Nephron progenitor cell (in vitro differentiated cells): ENCODE measurements at regions not wholly inside any gene's neighbourhood (a gene's known extent, or its start where the extent isn't known, plus 50 kb on each side); places are given as distances from the start of the nearest gene placed in this dataset.

Source experiments
- DNase-seq: peaks from one replicate; pipeline ENCODE4 v3.0.0; 2021
- H3K27ac Mint-ChIP-seq: 2 replicates; pipeline ENCODE4 v1.8.0; 2021; ENCODE audit warnings: mild to moderate bottlenecking, moderate library complexity, mixed read lengths
- H3K27me3 Mint-ChIP-seq: 2 replicates; pipeline ENCODE4 v1.8.0; 2021; ENCODE audit warnings: mild to moderate bottlenecking, low read depth, mixed read lengths; ENCODE audit not compliant: poor library complexity
- H3K36me3 Mint-ChIP-seq: 2 replicates; pipeline ENCODE4 v1.8.0; 2021; ENCODE audit warnings: low read depth, mixed read lengths
- H3K4me1 Mint-ChIP-seq: 2 replicates; pipeline ENCODE4 v1.8.0; 2021; ENCODE audit warnings: mixed read lengths
- H3K4me3 Mint-ChIP-seq: 2 replicates; pipeline ENCODE4 v1.8.0; 2021; ENCODE audit warnings: mild to moderate bottlenecking, moderate library complexity, mixed read lengths
- H3K9me3 Mint-ChIP-seq: 2 replicates; pipeline ENCODE4 v1.8.0; 2021; ENCODE audit warnings: mild to moderate bottlenecking, moderate library complexity, mixed read lengths
- TF ChIP-seq, protein P1 (sequence below): fragments of 200-600 bp; sonication (generic); IDR thresholded peaks from 2 replicates; pipeline ENCODE4 v1.5.0; 2021; ENCODE audit warnings: antibody characterized with exemption

DNA sequence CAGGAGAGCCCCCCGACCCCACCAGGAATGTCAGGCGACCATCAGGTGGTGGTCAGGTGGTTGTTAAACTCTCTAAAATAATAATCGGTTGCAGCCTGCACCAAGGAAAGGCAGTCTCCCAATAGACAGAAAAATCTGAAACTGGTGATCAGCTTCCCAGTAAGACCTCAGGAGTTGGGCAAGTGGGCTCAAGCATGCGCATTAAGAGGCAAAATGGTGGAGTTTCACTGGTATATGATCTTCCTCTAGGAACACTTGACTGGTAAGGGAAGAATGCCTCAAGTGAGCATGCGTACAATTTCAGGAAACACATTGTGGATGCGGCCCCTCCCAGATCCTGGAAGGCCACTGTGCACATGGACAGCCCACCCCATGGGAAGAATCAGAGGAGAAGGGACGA, 619.9 kb downstream of the TYW1 start:
- no peak for DNase-seq
- no peak overlapping the region for H3K4me3 Mint-ChIP-seq
- peaks cover 16% of the 10 kb centered on the region for H3K9me3 Mint-ChIP-seq
- no peaks in the 10 kb centered on the region for H3K36me3 Mint-ChIP-seq
- no peak overlapping the region for H3K27ac Mint-ChIP-seq
- peaks cover 14% of the 10 kb centered on the region for H3K27me3 Mint-ChIP-seq
- peaks cover 31% of the 10 kb centered on the region for H3K4me1 Mint-ChIP-seq
- TF ChIP-seq, protein P1, sequence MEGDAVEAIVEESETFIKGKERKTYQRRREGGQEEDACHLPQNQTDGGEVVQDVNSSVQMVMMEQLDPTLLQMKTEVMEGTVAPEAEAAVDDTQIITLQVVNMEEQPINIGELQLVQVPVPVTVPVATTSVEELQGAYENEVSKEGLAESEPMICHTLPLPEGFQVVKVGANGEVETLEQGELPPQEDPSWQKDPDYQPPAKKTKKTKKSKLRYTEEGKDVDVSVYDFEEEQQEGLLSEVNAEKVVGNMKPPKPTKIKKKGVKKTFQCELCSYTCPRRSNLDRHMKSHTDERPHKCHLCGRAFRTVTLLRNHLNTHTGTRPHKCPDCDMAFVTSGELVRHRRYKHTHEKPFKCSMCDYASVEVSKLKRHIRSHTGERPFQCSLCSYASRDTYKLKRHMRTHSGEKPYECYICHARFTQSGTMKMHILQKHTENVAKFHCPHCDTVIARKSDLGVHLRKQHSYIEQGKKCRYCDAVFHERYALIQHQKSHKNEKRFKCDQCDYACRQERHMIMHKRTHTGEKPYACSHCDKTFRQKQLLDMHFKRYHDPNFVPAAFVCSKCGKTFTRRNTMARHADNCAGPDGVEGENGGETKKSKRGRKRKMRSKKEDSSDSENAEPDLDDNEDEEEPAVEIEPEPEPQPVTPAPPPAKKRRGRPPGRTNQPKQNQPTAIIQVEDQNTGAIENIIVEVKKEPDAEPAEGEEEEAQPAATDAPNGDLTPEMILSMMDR, result no peak

DNA sequence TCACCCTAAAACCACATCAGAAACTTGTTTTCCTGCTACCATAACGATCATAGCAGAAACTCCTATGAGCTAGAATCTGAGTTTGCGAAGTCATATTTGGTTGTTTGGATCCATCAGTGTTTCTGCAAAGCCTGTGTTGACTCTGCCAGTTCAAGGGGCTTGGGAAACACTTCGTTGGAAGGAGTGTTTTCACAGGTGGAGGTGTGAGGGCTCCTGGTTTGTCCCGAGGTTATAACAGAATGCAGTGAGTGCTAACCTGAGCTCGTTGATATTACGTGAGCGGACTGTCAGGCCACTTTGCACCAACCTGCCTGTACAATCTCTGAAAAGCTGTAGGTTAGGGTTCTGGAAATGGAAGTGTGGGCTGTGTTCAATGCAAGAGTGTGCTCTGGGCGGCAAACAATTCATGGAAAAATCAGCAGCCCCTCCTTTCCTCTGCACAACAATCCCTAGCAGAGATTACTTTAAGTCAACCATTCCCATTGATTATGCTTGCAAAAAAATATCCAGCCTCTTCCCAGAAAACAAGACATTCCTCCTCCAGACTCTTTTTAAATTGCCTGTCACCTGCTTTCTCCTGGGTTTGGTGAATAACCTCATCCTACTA, 622.0 kb downstream of the TYW1 start:
- H3K4me3 Mint-ChIP-seq, result peak overlapping the region; percentile 24
- H3K27me3 Mint-ChIP-seq, result peaks cover 27% of the 10 kb centered on the region
- H3K9me3 Mint-ChIP-seq, result no peaks in the 10 kb centered on the region
- no peak for DNase-seq
- H3K4me1 Mint-ChIP-seq, result peaks cover 31% of the 10 kb centered on the region
- TF ChIP-seq, protein P1, result no peak
- H3K36me3 Mint-ChIP-seq, result no peaks in the 10 kb centered on the region
- no peak overlapping the region for H3K27ac Mint-ChIP-seq

DNA sequence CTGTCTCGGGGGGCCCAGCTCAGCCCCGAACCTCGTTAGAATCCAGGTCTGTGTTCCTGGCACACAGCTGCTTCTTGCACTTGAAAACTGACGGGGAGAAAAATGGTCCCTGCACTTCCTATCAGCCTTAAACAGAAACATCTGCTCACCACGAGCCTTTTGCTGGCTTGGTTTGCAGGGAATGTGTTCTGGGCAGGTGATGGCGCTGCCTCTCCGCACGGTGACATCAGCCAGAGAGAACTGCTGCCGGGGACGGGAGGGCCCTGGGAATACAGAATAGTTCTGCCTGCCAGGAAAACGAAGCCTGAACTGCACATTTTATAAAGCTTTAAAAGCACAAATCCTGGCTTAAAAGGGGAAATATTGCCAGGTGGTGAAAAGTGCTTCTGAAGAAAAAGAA, 622.5 kb downstream of the TYW1 start:
- H3K27ac Mint-ChIP-seq, result no peak overlapping the region

DNA sequence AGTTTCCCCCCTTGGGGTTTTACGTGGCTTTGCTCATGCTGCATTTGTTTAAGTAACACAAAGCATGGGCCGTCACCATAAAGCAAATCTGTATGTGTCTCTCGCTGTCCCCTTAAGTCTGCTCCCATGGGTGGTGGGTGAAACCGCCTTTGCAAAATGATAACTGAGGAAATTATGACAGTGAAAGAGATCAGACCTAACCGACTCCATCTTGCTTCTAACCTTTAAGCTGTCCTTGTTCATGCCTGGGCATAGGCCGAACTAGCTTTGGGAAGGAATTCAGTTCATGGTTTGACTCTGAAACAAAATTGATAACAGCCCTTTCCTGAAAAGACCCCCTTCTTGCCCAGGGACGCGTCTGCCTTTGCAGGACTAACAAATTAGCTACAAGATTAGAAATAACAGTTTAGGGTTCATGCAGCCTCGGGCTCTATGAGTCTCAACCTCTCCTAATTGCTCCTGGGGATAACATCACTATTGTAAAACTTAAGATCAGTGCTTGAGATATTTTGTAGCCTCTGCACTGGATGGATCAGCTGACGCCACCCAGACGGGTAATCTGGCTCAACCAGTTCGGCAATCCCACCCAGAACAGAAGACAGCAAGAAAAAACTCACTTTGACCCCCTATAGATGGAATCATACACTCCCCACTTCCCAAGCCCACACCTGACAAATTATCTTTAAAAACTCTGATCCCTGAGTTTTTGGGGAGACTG, 623.7 kb downstream of the TYW1 start:
- Mint-ChIP-seq H3K36me3 (no peaks in the 10 kb centered on the region), H3K9me3 (no peaks in the 10 kb centered on the region), H3K27ac (peak overlapping the region; percentile 10), H3K4me3 (no peak overlapping the region), H3K27me3 (peaks cover 33% of the 10 kb centered on the region), H3K4me1 (peaks cover 33% of the 10 kb centered on the region)
- TF ChIP-seq, protein P1, result no peak
- no peak for DNase-seq

More for the DNA sequence above, 622.5 kb downstream of the TYW1 start:
- peaks cover 29% of the 10 kb centered on the region for H3K27me3 Mint-ChIP-seq
- peak; percentile 40 for DNase-seq
- peaks cover 31% of the 10 kb centered on the region for H3K4me1 Mint-ChIP-seq
- H3K36me3 Mint-ChIP-seq, result no peaks in the 10 kb centered on the region
- TF ChIP-seq, protein P1, result no peak
- H3K4me3 Mint-ChIP-seq, result peak overlapping the region; percentile 24
- no peaks in the 10 kb centered on the region for H3K9me3 Mint-ChIP-seq

DNA sequence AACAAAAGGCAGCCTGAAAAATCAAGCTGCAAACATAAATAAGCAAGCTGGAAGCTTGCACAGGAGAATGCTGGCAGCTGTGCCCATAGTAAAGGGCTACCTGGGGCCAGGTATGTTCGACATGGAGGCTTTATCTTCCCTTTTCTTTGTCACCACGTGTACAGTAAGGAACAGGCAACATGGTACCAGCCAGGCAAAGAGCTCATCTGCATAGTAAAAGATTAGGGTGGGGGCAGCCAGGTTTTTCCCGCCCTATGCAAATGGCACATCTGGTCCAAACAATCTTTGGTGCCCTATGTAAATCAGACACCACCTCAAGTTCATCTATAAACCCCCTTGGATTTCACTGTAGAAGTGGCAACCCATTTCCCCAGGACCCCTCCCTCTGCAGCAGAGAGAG, 625.1 kb downstream of the TYW1 start:
- H3K4me1 Mint-ChIP-seq, result peaks cover 39% of the 10 kb centered on the region
- H3K27me3 Mint-ChIP-seq, result peaks cover 34% of the 10 kb centered on the region
- H3K36me3 Mint-ChIP-seq, result no peaks in the 10 kb centered on the region

More for the DNA sequence above, 625.1 kb downstream of the TYW1 start:
- H3K9me3 Mint-ChIP-seq, result no peaks in the 10 kb centered on the region
- TF ChIP-seq, protein P1, result no peak
- H3K27ac Mint-ChIP-seq, result no peak overlapping the region
- no peak for DNase-seq
- no peak overlapping the region for H3K4me3 Mint-ChIP-seq
